ENCODE measurements at regions not wholly inside any gene's neighbourhood (a gene's known extent, or its start where the extent isn't known, plus 50 kb on each side); places are given as distances from the start of the nearest gene placed in this dataset.

GRCh38 chr5:155293605-155294178 lies 280.1 kb downstream of the KIF4B start:
- TF ChIP-seq POLR2A (IDR thresholded peaks at IDR 0.05; ENCODE audit: low read length) (no peak), CTCF (IDR thresholded peaks at IDR 0.05) (no peak), POLR2AphosphoS2 (conservative IDR thresholded peaks at IDR 0.05; ENCODE audit: low read length) (no peak), CHD2 (IDR thresholded peaks at IDR 0.05; ENCODE audit: low read length, partially characterized antibody) (no peak), FOSL2 (IDR thresholded peaks at IDR 0.05) (no peak), FOSL2 (CRISPR knock-in tag; IDR thresholded peaks at IDR 0.05) (no peak), ELK1 (IDR thresholded peaks at IDR 0.05; ENCODE audit: low read depth, low read length) (no peak), MAZ (IDR thresholded peaks at IDR 0.05; ENCODE audit: borderline replicate concordance, low read depth, low read length) (no peak), MAFK (IDR thresholded peaks at IDR 0.05; ENCODE audit: partially characterized antibody) (no peak), MYC (IDR thresholded peaks at IDR 0.05; ENCODE audit: borderline replicate concordance, low read length) (no peak), NR3C1 (IDR thresholded peaks at IDR 0.05) (no peak), RFX5 (IDR thresholded peaks at IDR 0.05) (no peak), MAX (IDR thresholded peaks at IDR 0.05) (no peak), SREBF2 (IDR thresholded peaks at IDR 0.05) (no peak)

Data from A549 (cell line).